Upper lobe of right lung (tissue), 1 donor: ENCODE measurements at regions not wholly inside any gene's neighbourhood (a gene's known extent, or its start where the extent isn't known, plus 50 kb on each side); places are given as distances from the start of the nearest gene placed in this dataset.

Experiments used
- ATAC-seq: fragments of 200-7000 bp; cut with Tn5 transposase; one replicate; pipeline ENCODE4 v1.9.1; 2020; ENCODE audit warnings: mild to moderate bottlenecking, moderate library complexity
- DNase-seq: peaks from one replicate; pipeline ENCODE4 v3.0.0-alpha.2; 2020
- H3K27ac ChIP-seq: fragments of 200-600 bp; one replicate; pipeline ENCODE4 v1.8.0; 2022
- H3K27me3 ChIP-seq: fragments of 200-600 bp; one replicate; pipeline ENCODE4 v1.8.0; 2022; ENCODE audit warnings: mild to moderate bottlenecking
- H3K36me3 ChIP-seq: fragments of 200-600 bp; one replicate; pipeline ENCODE4 v1.8.0; 2022
- H3K4me1 ChIP-seq: fragments of 200-600 bp; one replicate; pipeline ENCODE4 v1.8.0; 2022
- H3K4me3 ChIP-seq: fragments of 200-600 bp; one replicate; pipeline ENCODE4 v1.8.0; 2022; ENCODE audit warnings: mild to moderate bottlenecking
- H3K9me3 ChIP-seq: fragments of 200-600 bp; one replicate; pipeline ENCODE4 v1.8.0; 2022
- CTCF ChIP-seq: fragments of 200-600 bp; IDR thresholded peaks from one replicate; pipeline ENCODE4 v1.8.0; 2022; ENCODE audit warnings: antibody characterized with exemption
- intact Hi-C: fragments of 100-400 bp; cut with DNase I; formaldehyde crosslinking; loops from one replicate; pipeline ENCODE4 v1.11.0; 2022
- donor health status: DM: no; HTN: yes; CAD: no; lungs with severe emphysema.

- H3K4me1 ChIP-seq = peaks cover 4% of the 10 kb centered on the region
- H3K27ac ChIP-seq = no peak overlapping the region
- no peaks in the 10 kb centered on the region for H3K36me3 ChIP-seq
- intact Hi-C loops = no loop called here
- no peak overlapping the region for H3K4me3 ChIP-seq
- H3K9me3 ChIP-seq = no peaks in the 10 kb centered on the region
- peak; percentile 54 for TF ChIP-seq CTCF
- ATAC-seq = peak; percentile 79
- H3K27me3 ChIP-seq = no peaks in the 10 kb centered on the region
- no peak for DNase-seq
Observed at GRCh38 chr12:90102957-90103652, 394.5 kb upstream of the ATP2B1 start.

GRCh38 chr12:90100579-90100978 lies 391.9 kb upstream of the ATP2B1 start:
- ATAC-seq = no peak
- H3K36me3 ChIP-seq = no peaks in the 10 kb centered on the region
- no peak for TF ChIP-seq CTCF
- no peaks in the 10 kb centered on the region for H3K27me3 ChIP-seq
- H3K4me3 ChIP-seq = no peak overlapping the region
- H3K27ac ChIP-seq = no peak overlapping the region
- DNase-seq = no peak
- no peaks in the 10 kb centered on the region for H3K9me3 ChIP-seq
- intact Hi-C loops = no loop called here
- H3K4me1 ChIP-seq = peaks cover 4% of the 10 kb centered on the region

GRCh38 chr12:90099288-90099687 lies 390.6 kb upstream of the ATP2B1 start:
- ATAC-seq (no peak), DNase-seq (no peak)
- Histone ChIP-seq H3K4me3 (no peak overlapping the region), H3K4me1 (peaks cover 4% of the 10 kb centered on the region), H3K27ac (no peak overlapping the region), H3K27me3 (no peaks in the 10 kb centered on the region), H3K36me3 (no peaks in the 10 kb centered on the region), H3K9me3 (no peaks in the 10 kb centered on the region)
- intact Hi-C loops = no loop called here
- TF ChIP-seq CTCF = no peak

GRCh38 chr12:90098132-90098779 lies 389.6 kb upstream of the ATP2B1 start:
- TF ChIP-seq CTCF = no peak
- Histone ChIP-seq H3K4me1 (peaks cover 4% of the 10 kb centered on the region), H3K4me3 (no peak overlapping the region), H3K27me3 (no peaks in the 10 kb centered on the region), H3K9me3 (no peaks in the 10 kb centered on the region), H3K36me3 (no peaks in the 10 kb centered on the region), H3K27ac (no peak overlapping the region)
- no peak for DNase-seq
- intact Hi-C loops = no loop called here
- peak; percentile 33 for ATAC-seq

- no peaks in the 10 kb centered on the region for H3K36me3 ChIP-seq
- no peaks in the 10 kb centered on the region for H3K9me3 ChIP-seq
- H3K4me1 ChIP-seq = no peaks in the 10 kb centered on the region
- no peak for TF ChIP-seq CTCF
- no peak overlapping the region for H3K27ac ChIP-seq
- ATAC-seq (no peak), DNase-seq (no peak)
- no peak overlapping the region for H3K4me3 ChIP-seq
- no peaks in the 10 kb centered on the region for H3K27me3 ChIP-seq
- intact Hi-C loops = no loop called here
Observed at GRCh38 chr12:90091809-90092208, 383.2 kb upstream of the ATP2B1 start.
